Smooth muscle cell (in vitro differentiated cells): ENCODE measurements at regions not wholly inside any gene's neighbourhood (a gene's known extent, or its start where the extent isn't known, plus 50 kb on each side); places are given as distances from the start of the nearest gene placed in this dataset.

Experiments used
- DNase-seq: peaks from one replicate; lab custom pipeline; 2025; ENCODE audit not compliant: unreplicated experiment; lab: John Stamatoyannopoulos, UW
- H2AFZ ChIP-seq: fragments of 200-600 bp; sonication (generic); 2 replicates; pipeline ENCODE4 v1.6.0; 2016; ENCODE audit warnings: antibody characterized with exemption, low read depth, mild to moderate bottlenecking
- H3F3A ChIP-seq: fragments of 200-600 bp; sonication (generic); 2 replicates; pipeline ENCODE4 v1.6.0; 2017; ENCODE audit warnings: antibody characterized with exemption, low read depth
- H3K27ac ChIP-seq: fragments of 200-600 bp; sonication (generic); 2 replicates; pipeline ENCODE4 v1.5.1; 2016; ENCODE audit warnings: low read depth, mild to moderate bottlenecking
- H3K27me3 ChIP-seq: fragments of 200-600 bp; sonication (generic); 2 replicates; pipeline ENCODE4 v1.6.1; 2016; ENCODE audit warnings: low read depth, mild to moderate bottlenecking
- H3K36me3 ChIP-seq: fragments of 200-600 bp; sonication (generic); 2 replicates; pipeline ENCODE4 v1.5.1; 2016; ENCODE audit warnings: low read depth
- H3K4me1 ChIP-seq: fragments of 200-600 bp; sonication (generic); 2 replicates; pipeline ENCODE4 v1.5.1; 2016; ENCODE audit warnings: low read depth
- H3K4me2 ChIP-seq: fragments of 200-600 bp; sonication (generic); 2 replicates; pipeline ENCODE4 v1.6.0; 2016; ENCODE audit warnings: mild to moderate bottlenecking
- H3K4me3 ChIP-seq: fragments of 200-600 bp; sonication (generic); 2 replicates; pipeline ENCODE4 v1.5.1; 2016; ENCODE audit warnings: mild to moderate bottlenecking
- H3K79me2 ChIP-seq: fragments of 200-600 bp; sonication (generic); 2 replicates; pipeline ENCODE4 v1.6.0; 2016; ENCODE audit warnings: low read depth, mild to moderate bottlenecking
- H3K9ac ChIP-seq: fragments of 200-600 bp; sonication (generic); 2 replicates; pipeline ENCODE4 v1.6.0; 2016; ENCODE audit warnings: low read depth
- H3K9me3 ChIP-seq: fragments of 200-600 bp; sonication (generic); replicated peaks from 2 replicates; pipeline ENCODE4 v1.5.1; 2016; ENCODE audit warnings: low read depth
- H4K20me1 ChIP-seq: fragments of 200-600 bp; sonication (generic); 2 replicates; pipeline ENCODE4 v1.6.0; 2016; ENCODE audit warnings: low read depth
- WGBS: methylation state at CpG from one replicate; pipeline ENCODE4 v1.1.7; 2016; ENCODE audit warnings: low lambda C conversion rate; 5-methylcytosine and 5-hydroxymethylcytosine counted together
- TF ChIP-seq, protein P1 (sequence below): fragments of 200-600 bp; sonication (generic); IDR thresholded peaks from 2 replicates; pipeline ENCODE4 v1.5.1; 2017; ENCODE audit warnings: borderline replicate concordance, mild to moderate bottlenecking, antibody characterized with exemption; ENCODE audit not compliant: insufficient read depth, poor library complexity, severe bottlenecking

DNA sequence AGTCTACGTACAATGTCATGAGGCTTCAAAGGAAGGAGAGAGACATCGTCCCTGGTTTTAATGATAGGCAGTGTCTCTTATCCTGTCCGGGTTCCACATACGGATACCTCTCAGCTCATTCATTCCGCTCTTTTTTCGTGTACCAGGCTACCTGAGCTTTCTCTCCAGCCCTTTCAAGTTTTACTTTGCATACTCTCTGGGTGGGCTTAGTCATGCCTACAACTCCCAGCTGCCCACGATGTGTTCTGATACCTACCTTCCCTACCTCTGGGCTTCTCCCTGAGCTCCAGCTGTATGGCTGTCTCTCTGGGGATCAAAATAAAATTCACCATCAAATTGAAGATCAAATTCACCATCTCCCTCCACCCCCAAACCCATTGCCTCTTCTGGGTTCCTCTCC, 354.0 kb upstream of the EEF2KMT start:
- TF ChIP-seq, protein P1, sequence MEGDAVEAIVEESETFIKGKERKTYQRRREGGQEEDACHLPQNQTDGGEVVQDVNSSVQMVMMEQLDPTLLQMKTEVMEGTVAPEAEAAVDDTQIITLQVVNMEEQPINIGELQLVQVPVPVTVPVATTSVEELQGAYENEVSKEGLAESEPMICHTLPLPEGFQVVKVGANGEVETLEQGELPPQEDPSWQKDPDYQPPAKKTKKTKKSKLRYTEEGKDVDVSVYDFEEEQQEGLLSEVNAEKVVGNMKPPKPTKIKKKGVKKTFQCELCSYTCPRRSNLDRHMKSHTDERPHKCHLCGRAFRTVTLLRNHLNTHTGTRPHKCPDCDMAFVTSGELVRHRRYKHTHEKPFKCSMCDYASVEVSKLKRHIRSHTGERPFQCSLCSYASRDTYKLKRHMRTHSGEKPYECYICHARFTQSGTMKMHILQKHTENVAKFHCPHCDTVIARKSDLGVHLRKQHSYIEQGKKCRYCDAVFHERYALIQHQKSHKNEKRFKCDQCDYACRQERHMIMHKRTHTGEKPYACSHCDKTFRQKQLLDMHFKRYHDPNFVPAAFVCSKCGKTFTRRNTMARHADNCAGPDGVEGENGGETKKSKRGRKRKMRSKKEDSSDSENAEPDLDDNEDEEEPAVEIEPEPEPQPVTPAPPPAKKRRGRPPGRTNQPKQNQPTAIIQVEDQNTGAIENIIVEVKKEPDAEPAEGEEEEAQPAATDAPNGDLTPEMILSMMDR = no peak
- WGBS = 29% methylated on average over 7 of the region's 7 CpGs
- H3K79me2 ChIP-seq = no peaks in the 10 kb centered on the region
- H3K36me3 ChIP-seq = no peaks in the 10 kb centered on the region
- H3K27ac ChIP-seq = no peak overlapping the region
- H4K20me1 ChIP-seq = no peaks in the 10 kb centered on the region
- no peak for DNase-seq
- no peak overlapping the region for H3K9ac ChIP-seq
- peaks cover 13% of the 10 kb centered on the region for H3K27me3 ChIP-seq
- H3K4me3 ChIP-seq = no peak overlapping the region
- peaks cover 4% of the 10 kb centered on the region for H3K4me1 ChIP-seq
- H3K9me3 ChIP-seq = no peaks in the 10 kb centered on the region
- no peak overlapping the region for H3K4me2 ChIP-seq
- no peaks in the 10 kb centered on the region for H3F3A ChIP-seq
- H2AFZ ChIP-seq = no peak overlapping the region

DNA sequence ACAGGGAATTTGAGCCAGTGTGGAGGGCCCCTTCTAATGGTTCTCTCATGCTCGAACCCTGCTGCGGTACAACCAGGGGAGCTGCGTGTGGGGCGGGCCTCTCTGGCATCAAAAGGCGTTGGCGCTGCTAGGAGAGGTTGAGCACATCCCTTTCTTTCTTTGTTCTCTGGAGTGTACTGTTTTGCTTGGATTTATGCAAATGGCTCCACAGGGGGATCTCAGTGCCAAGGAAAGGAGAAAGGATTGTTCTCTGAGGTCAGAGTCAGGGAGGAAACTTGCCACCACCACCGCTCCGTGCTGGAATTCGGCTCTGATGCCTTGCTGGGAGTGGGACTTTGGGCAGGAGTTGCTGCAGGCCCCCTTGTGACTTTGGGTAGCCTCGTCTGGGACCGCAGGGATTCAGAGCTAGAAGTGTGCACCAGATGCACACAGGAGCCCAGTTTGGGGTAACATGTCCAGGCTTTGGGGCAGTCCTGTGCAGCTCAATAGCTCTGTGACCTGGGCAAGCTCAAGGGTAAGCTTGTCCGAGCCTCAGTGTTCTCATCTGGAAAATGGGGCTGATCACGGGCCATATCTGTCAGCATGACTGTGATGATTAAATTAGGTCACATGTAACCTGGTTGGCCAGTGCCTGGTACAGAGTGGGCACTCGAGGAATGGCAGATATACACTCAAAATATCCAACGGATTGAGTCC, 353.0 kb upstream of the EEF2KMT start:
- peaks cover 4% of the 10 kb centered on the region for H3K4me1 ChIP-seq
- H3K9me3 ChIP-seq = no peaks in the 10 kb centered on the region
- H4K20me1 ChIP-seq = no peaks in the 10 kb centered on the region
- no peak overlapping the region for H3K27ac ChIP-seq
- H2AFZ ChIP-seq = no peak overlapping the region
- H3K4me2 ChIP-seq = no peak overlapping the region
- TF ChIP-seq, protein P1 = no peak
- no peaks in the 10 kb centered on the region for H3K36me3 ChIP-seq
- H3K9ac ChIP-seq = no peak overlapping the region
- no peak overlapping the region for H3K4me3 ChIP-seq
- H3K79me2 ChIP-seq = no peaks in the 10 kb centered on the region
- peaks cover 19% of the 10 kb centered on the region for H3K27me3 ChIP-seq
- no peaks in the 10 kb centered on the region for H3F3A ChIP-seq
- DNase-seq = no peak
- 44% methylated on average over 15 of the region's 15 CpGs for WGBS

GRCh38 chr16:5449901-5450300, 352.3 kb upstream of the EEF2KMT start:
- no peak overlapping the region for H3K4me3 ChIP-seq
- H2AFZ ChIP-seq = no peak overlapping the region
- no peak overlapping the region for H3K27ac ChIP-seq
- TF ChIP-seq, protein P1 = no peak
- H4K20me1 ChIP-seq = no peaks in the 10 kb centered on the region
- no peak for DNase-seq
- no peaks in the 10 kb centered on the region for H3K9me3 ChIP-seq
- WGBS = 83% methylated on average over 1 of the region's 1 CpG
- H3K4me2 ChIP-seq = no peak overlapping the region
- peaks cover 4% of the 10 kb centered on the region for H3K4me1 ChIP-seq
- no peaks in the 10 kb centered on the region for H3F3A ChIP-seq
- H3K79me2 ChIP-seq = no peaks in the 10 kb centered on the region
- H3K9ac ChIP-seq = no peak overlapping the region
- H3K27me3 ChIP-seq = peaks cover 19% of the 10 kb centered on the region
- H3K36me3 ChIP-seq = no peaks in the 10 kb centered on the region

- Histone ChIP-seq H4K20me1 (no peaks in the 10 kb centered on the region), H3F3A (no peaks in the 10 kb centered on the region), H3K4me3 (no peak overlapping the region), H3K9me3 (no peaks in the 10 kb centered on the region), H3K9ac (no peak overlapping the region), H3K79me2 (no peaks in the 10 kb centered on the region), H3K4me2 (no peak overlapping the region), H3K27ac (no peak overlapping the region), H3K36me3 (no peaks in the 10 kb centered on the region), H2AFZ (no peak overlapping the region), H3K4me1 (peaks cover 4% of the 10 kb centered on the region), H3K27me3 (peaks cover 19% of the 10 kb centered on the region)
- WGBS = 83% methylated on average over 9 of the region's 9 CpGs
- TF ChIP-seq, protein P1 = no peak
- DNase-seq = no peak
Observed at GRCh38 chr16:5448798-5449197, 351.2 kb upstream of the EEF2KMT start.
